H9 (cell line): ENCODE measurements at regions not wholly inside any gene's neighbourhood (a gene's known extent, or its start where the extent isn't known, plus 50 kb on each side); places are given as distances from the start of the nearest gene placed in this dataset.

ENCODE experiments used
- DNase-seq: peaks from one replicate; pipeline ENCODE4 v3.0.0-alpha.2; 2017
- H2AFZ ChIP-seq: one replicate; pipeline ENCODE4 v1.6.1; 2013; ENCODE audit warnings: mild to moderate bottlenecking, low read length, control low read depth, moderate library complexity
- H2AK5ac ChIP-seq: 2 replicates; pipeline ENCODE4 v1.6.1; 2013; ENCODE audit warnings: low read length, control low read depth, mixed read lengths; ENCODE audit not compliant: insufficient read length
- H2BK120ac ChIP-seq: one replicate; pipeline ENCODE4 v1.6.1; 2013; ENCODE audit warnings: low read depth, mild to moderate bottlenecking, low read length, control low read depth, inconsistent platforms; ENCODE audit not compliant: poor library complexity, severe bottlenecking
- H2BK12ac ChIP-seq: 2 replicates; pipeline ENCODE4 v1.6.1; 2013; ENCODE audit warnings: low read length, control low read depth, mixed read lengths, low read depth; ENCODE audit not compliant: insufficient read length
- H2BK15ac ChIP-seq: 2 replicates; pipeline ENCODE4 v1.6.1; 2013; ENCODE audit warnings: low read depth, low read length, control low read depth
- H2BK20ac ChIP-seq: one replicate; pipeline ENCODE4 v1.6.1; 2013; ENCODE audit warnings: low read depth, mild to moderate bottlenecking, low read length, control low read depth, inconsistent platforms; ENCODE audit not compliant: poor library complexity, severe bottlenecking
- H2BK5ac ChIP-seq: 2 replicates; pipeline ENCODE4 v1.6.1; 2013; ENCODE audit warnings: low read length, control low read depth, mixed read lengths; ENCODE audit not compliant: insufficient read length
- H3K14ac ChIP-seq: 2 replicates; pipeline ENCODE4 v1.6.1; 2013; ENCODE audit warnings: low read length, control low read depth; ENCODE audit not compliant: insufficient read depth
- H3K18ac ChIP-seq: 2 replicates; pipeline ENCODE4 v1.6.1; 2013; ENCODE audit warnings: low read depth, mild to moderate bottlenecking, mixed read lengths, low read length, control low read depth; ENCODE audit not compliant: insufficient read length
- H3K23ac ChIP-seq: 2 replicates; pipeline ENCODE4 v1.6.1; 2013; ENCODE audit warnings: low read length, control low read depth, mixed read lengths, low read depth; ENCODE audit not compliant: insufficient read length
- H3K23me2 ChIP-seq: 2 replicates; pipeline ENCODE4 v1.6.1; 2013; ENCODE audit warnings: low read depth, mild to moderate bottlenecking, mixed read lengths, low read length, control low read depth; ENCODE audit not compliant: insufficient read length, poor library complexity, severe bottlenecking
- H3K27ac ChIP-seq: 2 replicates; pipeline ENCODE4 v1.5.1; 2013; ENCODE audit warnings: low read length, control low read depth, mixed read lengths, low read depth; ENCODE audit not compliant: insufficient read length
- H3K27me3 ChIP-seq: 2 replicates; pipeline ENCODE4 v1.6.1; 2013; ENCODE audit warnings: low read length, control low read depth, inconsistent platforms; ENCODE audit not compliant: insufficient read depth
- H3K4ac ChIP-seq: 2 replicates; pipeline ENCODE4 v1.6.1; 2013; ENCODE audit warnings: low read depth, mild to moderate bottlenecking, control low read depth, inconsistent platforms, low read length, moderate library complexity
- H3K4me1 ChIP-seq: 2 replicates; pipeline ENCODE4 v1.6.1; 2013; ENCODE audit warnings: low read length, control low read depth, inconsistent platforms; ENCODE audit not compliant: insufficient read depth
- H3K4me2 ChIP-seq: 2 replicates; pipeline ENCODE4 v1.6.1; 2013; ENCODE audit warnings: low read length, control low read depth, mixed read lengths; ENCODE audit not compliant: insufficient read length, insufficient read depth
- H3K56ac ChIP-seq: 2 replicates; pipeline ENCODE4 v1.6.1; 2013; ENCODE audit warnings: low read depth, mild to moderate bottlenecking, mixed read lengths, low read length, control low read depth; ENCODE audit not compliant: insufficient read length
- H3K79me1 ChIP-seq: 2 replicates; pipeline ENCODE4 v1.6.1; 2013; ENCODE audit warnings: low read depth, mild to moderate bottlenecking, moderate library complexity, low read length, control low read depth, inconsistent platforms; ENCODE audit not compliant: insufficient read depth, poor library complexity, severe bottlenecking
- H3K79me2 ChIP-seq: 2 replicates; pipeline ENCODE4 v1.6.1; 2013; ENCODE audit warnings: low read length, control low read depth, inconsistent platforms; ENCODE audit not compliant: insufficient read depth
- H3K9ac ChIP-seq: 2 replicates; pipeline ENCODE4 v1.6.1; 2013; ENCODE audit warnings: low read length, control low read depth, mixed read lengths; ENCODE audit not compliant: insufficient read length; ENCODE audit errors: extremely low read depth
- H3K9me3 ChIP-seq: one replicate; pipeline ENCODE4 v1.6.1; 2013; ENCODE audit warnings: low read depth, low read length, inconsistent platforms; ENCODE audit not compliant: control insufficient read depth
- H3T11ph ChIP-seq: one replicate; pipeline ENCODE4 v1.6.1; 2013; ENCODE audit warnings: mild to moderate bottlenecking, low read length, control low read depth, inconsistent platforms
- H4K20me1 ChIP-seq: one replicate; pipeline ENCODE4 v1.6.1; 2013; ENCODE audit not compliant: control insufficient read depth, insufficient read length, insufficient read depth
- H4K5ac ChIP-seq: 2 replicates; pipeline ENCODE4 v1.6.1; 2013; ENCODE audit warnings: low read depth, mild to moderate bottlenecking, mixed read lengths, low read length, control low read depth; ENCODE audit not compliant: insufficient read length
- H4K8ac ChIP-seq: replicated peaks from 2 replicates; pipeline ENCODE4 v1.6.1; 2013; ENCODE audit warnings: low read length, control low read depth, mixed read lengths, low read depth; ENCODE audit not compliant: insufficient read length
- H4K91ac ChIP-seq: 2 replicates; pipeline ENCODE4 v1.6.1; 2013; ENCODE audit warnings: low read depth, mild to moderate bottlenecking, moderate library complexity, mixed read lengths, low read length, control low read depth; ENCODE audit not compliant: insufficient read length
- H3K27ac Mint-ChIP-seq, 3 experiments: 2 replicates in 2 of 3; 3 replicates in 1 of 3; pipeline ENCODE4 v1.8.0; 2020 to 2021; ENCODE audit warnings: mixed read lengths in 3 of 3, mild to moderate bottlenecking in 1 of 3, moderate library complexity in 1 of 3
- H3K27me3 Mint-ChIP-seq: 2 replicates; pipeline ENCODE4 v1.8.0; 2021; ENCODE audit warnings: low read depth, mild to moderate bottlenecking, moderate library complexity, mixed read lengths
- H3K36me3 Mint-ChIP-seq, 3 experiments: 2 replicates in 2 of 3; 3 replicates in 1 of 3; pipeline ENCODE4 v1.8.0; 2020 to 2021; ENCODE audit warnings: low read depth in 3 of 3, mixed read lengths in 3 of 3; ENCODE audit not compliant: insufficient read depth in 1 of 3
- H3K4me1 Mint-ChIP-seq, 2 experiments: 2 replicates each; pipeline ENCODE4 v1.8.0; 2020; ENCODE audit warnings: mixed read lengths in 2 of 2
- H3K4me3 Mint-ChIP-seq, 2 experiments: 2 replicates in 1 of 2; 3 replicates in 1 of 2; pipeline ENCODE4 v1.8.0; 2020 to 2021; ENCODE audit warnings: mild to moderate bottlenecking in 2 of 2, mixed read lengths in 2 of 2, moderate library complexity in 1 of 2
- H3K9me3 Mint-ChIP-seq, 2 experiments: 2 replicates in 1 of 2; 3 replicates in 1 of 2; pipeline ENCODE4 v1.8.0; 2020; ENCODE audit warnings: mild to moderate bottlenecking in 2 of 2, mixed read lengths in 2 of 2, moderate library complexity in 1 of 2
- CTCF ChIP-seq: fragments of 200-600 bp; sonication (generic); conservative IDR thresholded peaks from 3 replicates; pipeline ENCODE4 v1.8.0; 2021; ENCODE audit warnings: antibody characterized with exemption, mild to moderate bottlenecking
- WGBS: extraction: QIAGEN DNeasy Blood & Tissue Kit; methylation state at CpG from one replicate; pipeline ENCODE4 v1.1.7; 2013; ENCODE audit warnings: missing lambda C conversion rate, low lambda C conversion rate, mixed read lengths; ENCODE audit not compliant: insufficient read length; ENCODE audit errors: extremely low coverage; 5-methylcytosine and 5-hydroxymethylcytosine counted together

DNA sequence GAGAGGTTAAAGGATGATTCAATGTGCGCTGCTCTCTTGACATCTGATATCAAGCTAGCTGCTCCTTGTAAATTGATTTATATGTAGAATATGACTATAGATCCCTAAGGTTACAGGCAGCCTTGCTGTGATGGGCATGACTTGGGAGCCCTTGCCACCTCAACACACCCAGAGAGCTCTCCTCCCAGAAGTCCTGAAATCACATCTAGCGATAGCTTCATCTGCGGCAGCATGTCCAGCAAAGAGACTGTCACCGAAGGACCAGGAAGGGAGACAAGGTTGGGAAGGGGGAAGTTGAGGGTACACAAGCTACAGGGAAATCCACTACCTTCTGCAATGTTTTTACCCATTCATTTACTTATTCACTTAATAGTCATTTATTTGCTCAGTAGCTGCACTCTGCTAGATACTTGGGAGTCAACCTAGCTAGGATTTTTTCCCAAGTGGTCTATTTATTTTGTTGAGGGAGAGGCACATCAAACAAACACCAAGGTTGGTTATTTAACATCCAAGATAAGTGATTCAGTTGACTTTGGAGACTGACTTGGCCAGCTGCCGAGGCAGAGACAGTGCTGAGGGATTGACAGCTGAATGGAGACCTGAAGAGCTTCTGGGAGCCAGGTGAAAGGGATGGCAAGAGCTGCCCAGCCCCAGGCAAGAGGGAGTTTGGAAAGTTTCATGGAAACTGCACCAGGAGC is 205.8 kb upstream of the IL12A start:
- Histone ChIP-seq H3K4ac (no peak overlapping the region), H3K9me3 (no peaks in the 10 kb centered on the region), H3K9ac (no peak overlapping the region), H3K4me1 (no peaks in the 10 kb centered on the region; the same call in 1 of the 2 replicates), H3K4me2 (no peak overlapping the region), H3K79me1 (no peaks in the 10 kb centered on the region), H2BK15ac (no peak overlapping the region), H2BK120ac (no peak overlapping the region), H3K23me2 (no peaks in the 10 kb centered on the region), H2AFZ (no peak overlapping the region), H2BK12ac (no peak overlapping the region), H3K23ac (no peak overlapping the region), H4K8ac (no peak overlapping the region), H2BK5ac (no peak overlapping the region), H4K5ac (no peak overlapping the region), H3K27ac (no peak overlapping the region), H3K27me3 (no peaks in the 10 kb centered on the region), H2AK5ac (no peak overlapping the region), H4K91ac (no peak overlapping the region), H4K20me1 (no peaks in the 10 kb centered on the region), H3K14ac (no peak overlapping the region), H3K18ac (no peak overlapping the region), H3T11ph (no peak overlapping the region), H2BK20ac (no peak overlapping the region), H3K79me2 (no peaks in the 10 kb centered on the region), H3K56ac (no peak overlapping the region)
- H3K36me3 Mint-ChIP-seq = no peaks in the 10 kb centered on the region; a peak in 1 of 7 replicates
- no peaks in the 10 kb centered on the region for H3K27me3 Mint-ChIP-seq
- DNase-seq = no peak
- H3K4me1 Mint-ChIP-seq = peaks cover 17% of the 10 kb centered on the region in 2 experiments
- H3K9me3 Mint-ChIP-seq = no peaks in the 10 kb centered on the region
- no CpG with 5 or more reads among the region's 5 CpGs for WGBS
- no peak for TF ChIP-seq CTCF
- no peak overlapping the region for H3K4me3 Mint-ChIP-seq
- H3K27ac Mint-ChIP-seq = no peak overlapping the region
